ENCODE measurements at regions not wholly inside any gene's neighbourhood (a gene's known extent, or its start where the extent isn't known, plus 50 kb on each side); places are given as distances from the start of the nearest gene placed in this dataset.

DNA sequence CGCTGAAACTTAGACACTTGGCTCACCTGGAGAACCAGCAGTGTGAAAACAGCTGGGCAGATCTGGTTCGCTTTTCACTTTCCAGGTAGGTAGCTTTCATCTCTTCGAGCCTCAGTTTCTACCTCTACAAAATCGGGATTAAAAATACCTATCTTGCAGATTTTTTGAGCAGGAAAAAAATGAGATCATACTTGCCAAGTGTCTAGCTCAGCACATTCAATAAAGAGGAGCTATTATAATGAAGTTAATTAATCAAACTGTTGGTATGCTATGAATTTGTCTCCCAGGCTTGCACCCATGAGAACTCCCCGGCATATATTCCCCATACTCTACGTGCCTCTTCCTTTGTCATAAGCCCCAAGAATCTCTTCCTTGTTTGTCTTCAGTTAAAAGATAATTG is 158.6 kb upstream of the LDB2 start:
- no peak for ATAC-seq

More for the DNA sequence above, 158.6 kb upstream of the LDB2 start:
- Histone ChIP-seq H3K4me3 (no peak overlapping the region), H3K27ac (ENCODE audit: control insufficient read depth, insufficient read depth) (no peak overlapping the region), H3K4me1 (ENCODE audit: control insufficient read depth, insufficient read depth, low read length) (no peaks in the 10 kb centered on the region), H3K79me2 (ENCODE audit: control insufficient read depth, insufficient read depth, low read length) (no peaks in the 10 kb centered on the region), H3K36me3 (ENCODE audit: control insufficient read depth in 2 of 2, insufficient read depth in 2 of 2, low read length in 1 of 2) (no peaks in the 10 kb centered on the region), H4K20me1 (ENCODE audit: control insufficient read depth, insufficient read depth) (no peaks in the 10 kb centered on the region; the same call in 1 of the 2 replicates), H2AFZ (ENCODE audit: control insufficient read depth, low read depth, low read length) (no peak overlapping the region), H3K27me3 (replicated peaks in 1 of 2; ENCODE audit: control insufficient read depth in 2 of 2, insufficient read depth in 2 of 2, low read length in 1 of 2) (no peaks in the 10 kb centered on the region; a peak in 1 of 4 replicates), H3K9me3 (replicated peaks; ENCODE audit: control insufficient read depth, insufficient read depth, low read length) (no peaks in the 10 kb centered on the region), H3K4me2 (ENCODE audit: control insufficient read depth, insufficient read depth) (no peak overlapping the region), H3K9ac (ENCODE audit: control insufficient read depth, insufficient read depth, low read length) (no peak overlapping the region)
- 21% methylated on average over 6 of the region's 6 CpGs for whole genome bisulfite sequencing (ENCODE audit: insufficient coverage, insufficient replicate concordance, low lambda C conversion rate, missing lambda C conversion rate)
- SMC1A ChIA-PET (ENCODE audit: uncharacterized antibody, unreplicated experiment) = no interaction called here
- intact Hi-C loops (cut with micrococcal nuclease; ENCODE audit: unreplicated experiment) (no loop called here), in situ Hi-C loops (cut with MboI) (no loop called here)
- TF ChIP-seq RCOR1 (conservative IDR thresholded peaks at IDR 0.05; ENCODE audit: low read depth, low read length) = no peak
- TF ChIP-seq TCF7 (IDR thresholded peaks at IDR 0.05; ENCODE audit: borderline replicate concordance) = no peak
- TF ChIP-seq IRF4 (IDR thresholded peaks at IDR 0.05; ENCODE audit: low read depth, low read length) = no peak
- no peak for TF ChIP-seq ZBTB40 (IDR thresholded peaks at IDR 0.05; ENCODE audit: borderline replicate concordance)
- no peak for TF ChIP-seq IKZF2 (IDR thresholded peaks at IDR 0.05)
- no peak for TF ChIP-seq CEBPZ (IDR thresholded peaks at IDR 0.05; ENCODE audit: low read depth, low read length)
- TF ChIP-seq TCF3 (IDR thresholded peaks at IDR 0.05; ENCODE audit: borderline replicate concordance, insufficient read depth, low read depth, low read length) = no peak
- CTCF ChIA-PET = no interaction called here
- DNase-seq (ENCODE audit: low read depth, low spot score) = no peak
- FAIRE-seq = no peak
- no TSS peak for BruUV-seq (replicated peaks)
- RAD21 ChIA-PET (ENCODE audit: unreplicated experiment) = no interaction called here
- POLR2A ChIA-PET = no interaction called here
